ENCODE measurements at regions not wholly inside any gene's neighbourhood (a gene's known extent, or its start where the extent isn't known, plus 50 kb on each side); places are given as distances from the start of the nearest gene placed in this dataset.

DNA sequence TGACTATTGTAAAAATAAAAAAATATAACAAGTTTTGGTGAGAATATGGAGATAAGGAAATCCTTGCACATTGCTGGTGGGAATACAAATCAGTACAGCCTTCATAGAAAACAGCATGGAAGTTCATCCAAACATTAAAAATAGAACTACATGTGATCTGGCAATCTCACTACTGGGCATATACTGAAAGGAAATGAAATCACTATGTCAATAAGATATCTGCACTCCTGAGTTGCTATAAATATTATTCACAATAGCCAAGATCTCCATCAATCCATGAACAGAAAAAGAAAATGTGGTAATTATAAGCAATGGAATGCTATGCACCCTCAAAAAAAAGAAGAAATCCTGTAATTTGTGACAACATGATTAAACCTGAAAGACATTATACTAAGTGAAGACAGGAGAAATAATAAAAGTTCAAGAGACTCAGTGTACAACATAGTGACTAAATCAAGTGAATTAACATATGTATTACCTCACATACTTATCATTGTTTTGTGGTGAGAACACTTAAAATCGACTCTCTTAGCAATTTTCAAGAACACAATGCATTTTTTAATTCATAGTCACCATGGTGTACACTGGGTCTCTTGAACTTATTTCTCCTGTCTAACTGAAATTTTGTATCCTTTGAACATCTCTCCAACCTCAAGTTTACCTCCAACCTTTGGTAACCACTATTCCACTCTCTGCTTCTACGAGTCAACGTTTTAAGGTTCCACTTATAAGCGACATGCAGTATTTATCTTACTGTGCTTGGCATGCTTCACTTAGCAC is 1703.7 kb upstream of the AGA start:
- Histone ChIP-seq H3K9ac (ENCODE audit: low read length) (no peak overlapping the region), H3K4me1 (ENCODE audit: control insufficient read depth in 1 of 2, insufficient read depth in 2 of 2, low read length in 2 of 2) (no peaks in the 10 kb centered on the region), H4K20me1 (ENCODE audit: insufficient read depth) (no peaks in the 10 kb centered on the region; the same call in 1 of the 2 replicates), H2AFZ (ENCODE audit: low read depth, low read length, poor library complexity, severe bottlenecking) (peak overlapping the region; percentile 23), H3K27ac (ENCODE audit: low read depth, low read length) (no peak overlapping the region), H3K27me3 (ENCODE audit: insufficient read depth, low read length) (no peaks in the 10 kb centered on the region), H3K9me3 (ENCODE audit: control insufficient read depth in 1 of 2, insufficient read depth in 1 of 2, low read depth in 1 of 2, low read length in 2 of 2) (no peaks in the 10 kb centered on the region), H3K79me2 (ENCODE audit: insufficient read depth, low read length) (no peaks in the 10 kb centered on the region), H3K36me3 (ENCODE audit: control insufficient read depth in 1 of 2, insufficient read depth in 2 of 2, low read length in 2 of 2) (no peaks in the 10 kb centered on the region), H3K4me2 (ENCODE audit: low read length) (no peak overlapping the region), H3K4me3 (replicated peaks in 1 of 2; ENCODE audit: low read depth in 1 of 2, low read length in 2 of 2) (no peak overlapping the region), H3K9me2 (ENCODE audit: insufficient read depth) (no peaks in the 10 kb centered on the region)
- TF ChIP-seq, protein P1, sequence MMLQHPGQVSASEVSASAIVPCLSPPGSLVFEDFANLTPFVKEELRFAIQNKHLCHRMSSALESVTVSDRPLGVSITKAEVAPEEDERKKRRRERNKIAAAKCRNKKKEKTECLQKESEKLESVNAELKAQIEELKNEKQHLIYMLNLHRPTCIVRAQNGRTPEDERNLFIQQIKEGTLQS (IDR thresholded peaks at IDR 0.05): no peak
- TF ChIP-seq TCF7L2 (IDR thresholded peaks at IDR 0.05; ENCODE audit: borderline replicate concordance, extremely low read depth, insufficient read depth, insufficient read length) (no peak), POLR2AphosphoS5 (IDR thresholded peaks at IDR 0.05; ENCODE audit: low read depth, low read length) (no peak), EZH2 (IDR thresholded peaks at IDR 0.05) (no peak), RAD21 (IDR thresholded peaks at IDR 0.05; ENCODE audit: low read depth) (no peak)
- TF ChIP-seq, protein P2, sequence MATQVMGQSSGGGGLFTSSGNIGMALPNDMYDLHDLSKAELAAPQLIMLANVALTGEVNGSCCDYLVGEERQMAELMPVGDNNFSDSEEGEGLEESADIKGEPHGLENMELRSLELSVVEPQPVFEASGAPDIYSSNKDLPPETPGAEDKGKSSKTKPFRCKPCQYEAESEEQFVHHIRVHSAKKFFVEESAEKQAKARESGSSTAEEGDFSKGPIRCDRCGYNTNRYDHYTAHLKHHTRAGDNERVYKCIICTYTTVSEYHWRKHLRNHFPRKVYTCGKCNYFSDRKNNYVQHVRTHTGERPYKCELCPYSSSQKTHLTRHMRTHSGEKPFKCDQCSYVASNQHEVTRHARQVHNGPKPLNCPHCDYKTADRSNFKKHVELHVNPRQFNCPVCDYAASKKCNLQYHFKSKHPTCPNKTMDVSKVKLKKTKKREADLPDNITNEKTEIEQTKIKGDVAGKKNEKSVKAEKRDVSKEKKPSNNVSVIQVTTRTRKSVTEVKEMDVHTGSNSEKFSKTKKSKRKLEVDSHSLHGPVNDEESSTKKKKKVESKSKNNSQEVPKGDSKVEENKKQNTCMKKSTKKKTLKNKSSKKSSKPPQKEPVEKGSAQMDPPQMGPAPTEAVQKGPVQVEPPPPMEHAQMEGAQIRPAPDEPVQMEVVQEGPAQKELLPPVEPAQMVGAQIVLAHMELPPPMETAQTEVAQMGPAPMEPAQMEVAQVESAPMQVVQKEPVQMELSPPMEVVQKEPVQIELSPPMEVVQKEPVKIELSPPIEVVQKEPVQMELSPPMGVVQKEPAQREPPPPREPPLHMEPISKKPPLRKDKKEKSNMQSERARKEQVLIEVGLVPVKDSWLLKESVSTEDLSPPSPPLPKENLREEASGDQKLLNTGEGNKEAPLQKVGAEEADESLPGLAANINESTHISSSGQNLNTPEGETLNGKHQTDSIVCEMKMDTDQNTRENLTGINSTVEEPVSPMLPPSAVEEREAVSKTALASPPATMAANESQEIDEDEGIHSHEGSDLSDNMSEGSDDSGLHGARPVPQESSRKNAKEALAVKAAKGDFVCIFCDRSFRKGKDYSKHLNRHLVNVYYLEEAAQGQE (IDR thresholded peaks at IDR 0.05; ENCODE audit: low read depth): no peak
- ChIA-PET CTCF (no interaction called here), POLR2A (no interaction called here), RAD21 (ENCODE audit: low non-redundant PET in 1 of 2, low total read pairs in 2 of 2, uncharacterized antibody in 2 of 2, unreplicated experiment in 2 of 2) (no interaction called here)
- ATAC-seq (no peak), DNase-seq (ENCODE audit: low read depth, low spot score) (no peak)
- intact Hi-C loops (cut with micrococcal nuclease): no loop called here
- no TSS peak for BruUV-seq (replicated peaks)

All from HCT116 (cell line).